ENCODE measurements at regions not wholly inside any gene's neighbourhood (a gene's known extent, or its start where the extent isn't known, plus 50 kb on each side); places are given as distances from the start of the nearest gene placed in this dataset.

DNA sequence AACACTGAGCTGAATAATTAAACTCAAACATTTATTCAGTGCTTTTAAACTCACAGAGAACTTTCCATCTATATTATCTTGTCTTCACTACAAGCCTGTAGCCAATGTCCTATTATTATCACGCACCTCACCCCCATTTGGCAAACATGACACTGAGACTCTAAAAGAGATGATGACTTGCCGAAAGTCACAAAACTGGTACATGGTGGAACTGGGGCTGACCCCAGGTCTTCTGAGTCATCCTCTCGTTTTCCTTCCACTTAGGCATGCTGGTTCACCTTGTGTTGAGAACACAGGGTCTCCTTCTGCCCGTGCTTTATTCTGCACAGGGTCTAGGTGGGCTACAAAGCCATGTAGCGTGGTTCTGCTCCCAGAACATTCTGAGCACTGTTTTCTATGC, 230.0 kb upstream of the MGAT5 start:
- TF ChIP-seq, protein P1, sequence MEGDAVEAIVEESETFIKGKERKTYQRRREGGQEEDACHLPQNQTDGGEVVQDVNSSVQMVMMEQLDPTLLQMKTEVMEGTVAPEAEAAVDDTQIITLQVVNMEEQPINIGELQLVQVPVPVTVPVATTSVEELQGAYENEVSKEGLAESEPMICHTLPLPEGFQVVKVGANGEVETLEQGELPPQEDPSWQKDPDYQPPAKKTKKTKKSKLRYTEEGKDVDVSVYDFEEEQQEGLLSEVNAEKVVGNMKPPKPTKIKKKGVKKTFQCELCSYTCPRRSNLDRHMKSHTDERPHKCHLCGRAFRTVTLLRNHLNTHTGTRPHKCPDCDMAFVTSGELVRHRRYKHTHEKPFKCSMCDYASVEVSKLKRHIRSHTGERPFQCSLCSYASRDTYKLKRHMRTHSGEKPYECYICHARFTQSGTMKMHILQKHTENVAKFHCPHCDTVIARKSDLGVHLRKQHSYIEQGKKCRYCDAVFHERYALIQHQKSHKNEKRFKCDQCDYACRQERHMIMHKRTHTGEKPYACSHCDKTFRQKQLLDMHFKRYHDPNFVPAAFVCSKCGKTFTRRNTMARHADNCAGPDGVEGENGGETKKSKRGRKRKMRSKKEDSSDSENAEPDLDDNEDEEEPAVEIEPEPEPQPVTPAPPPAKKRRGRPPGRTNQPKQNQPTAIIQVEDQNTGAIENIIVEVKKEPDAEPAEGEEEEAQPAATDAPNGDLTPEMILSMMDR (IDR thresholded peaks at IDR 0.05): no peak
- TF ChIP-seq POLR2A (IDR thresholded peaks at IDR 0.05): no peak
